GM18907 (cell line): ENCODE measurements at regions not wholly inside any gene's neighbourhood (a gene's known extent, or its start where the extent isn't known, plus 50 kb on each side); places are given as distances from the start of the nearest gene placed in this dataset.
"Not testable (repeated sequence)": the region's sequence is repeated elsewhere in the genome, so short reads cannot be mapped to it uniquely, and the experiment has no call there.

ENCODE experiments used
- ATAC-seq: cut with Tn5 transposase; IDR thresholded peaks from one replicate; pipeline ENCODE4 v1.9.1; 2021; ENCODE audit warnings: mild to moderate bottlenecking, moderate library complexity; ENCODE audit not compliant: unreplicated experiment

DNA sequence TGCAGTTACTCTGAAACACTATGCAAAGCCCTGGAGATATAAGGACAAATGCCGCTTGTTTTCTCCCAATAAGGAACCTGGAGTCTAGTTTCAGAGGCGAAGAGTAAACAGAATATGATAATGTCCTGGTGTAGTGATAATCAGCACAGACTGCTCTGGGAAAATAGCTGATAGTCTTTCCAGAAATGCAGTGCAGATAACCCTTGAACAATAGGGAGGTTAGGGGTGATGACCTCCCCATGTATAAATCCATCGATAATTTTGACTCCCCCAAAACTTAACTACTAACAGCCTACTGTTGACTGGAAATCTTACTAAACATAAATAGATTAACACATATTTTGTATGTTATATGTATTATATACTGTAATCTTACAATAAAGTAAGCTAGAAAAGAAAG is 1280.9 kb upstream of the TENM3 start:
- ATAC-seq = no peak

DNA sequence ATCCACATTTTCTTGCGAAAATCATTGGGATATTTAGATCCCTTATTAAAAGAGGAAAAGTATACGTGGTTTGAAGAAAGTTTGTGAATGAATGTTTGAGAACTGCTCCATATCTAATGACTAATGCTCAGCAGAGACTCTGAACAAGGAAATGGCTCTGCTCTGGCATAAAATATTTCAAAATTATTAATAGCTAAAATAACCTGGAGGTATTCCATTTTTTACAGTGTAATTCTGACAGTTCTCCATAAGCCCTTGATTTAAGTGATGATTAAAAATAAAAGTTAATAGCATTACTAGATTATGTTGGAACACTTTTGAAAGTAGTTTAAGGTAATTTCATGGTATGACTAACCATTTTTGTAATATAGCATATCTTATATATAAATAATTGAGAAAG is 1276.9 kb upstream of the TENM3 start:
- no peak for ATAC-seq

DNA sequence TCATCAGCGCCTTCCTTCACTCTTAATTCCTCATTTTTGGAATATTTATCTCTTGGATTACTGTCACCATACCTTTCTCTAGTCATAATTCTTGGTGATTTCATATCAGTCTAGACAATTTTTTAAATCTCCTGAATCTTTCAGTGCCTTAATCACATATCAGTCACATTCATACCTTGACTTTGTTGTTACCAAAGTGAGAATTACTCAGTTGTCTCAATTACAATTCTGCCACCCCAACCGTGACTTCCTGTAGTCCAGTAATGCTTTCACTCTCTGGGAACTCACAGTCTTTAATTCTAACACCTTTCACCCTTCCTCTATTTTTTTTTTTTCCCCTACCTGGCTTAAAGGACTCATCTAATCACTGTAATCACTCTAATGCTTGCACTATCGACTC is 1275.3 kb upstream of the TENM3 start:
- no peak for ATAC-seq

DNA sequence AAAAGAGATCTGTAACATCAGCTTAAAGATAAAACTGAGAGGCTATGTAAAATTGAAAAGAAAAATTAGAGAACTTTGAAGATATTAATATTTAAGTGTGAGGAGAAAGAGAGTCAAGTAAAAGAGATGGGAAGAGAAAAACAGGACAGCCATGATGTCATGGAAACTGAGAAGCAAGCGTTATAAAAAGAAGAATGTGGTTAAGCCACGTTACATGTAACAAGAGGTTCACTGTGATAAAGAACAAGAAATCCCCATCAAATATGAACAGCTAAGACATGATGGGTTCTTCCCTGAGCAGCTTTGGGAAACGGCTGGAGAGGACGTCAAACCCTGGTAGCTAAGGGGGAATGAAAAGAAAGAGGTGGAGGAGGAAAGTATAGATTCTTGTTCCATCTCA is 1269.3 kb upstream of the TENM3 start:
- no peak for ATAC-seq

DNA sequence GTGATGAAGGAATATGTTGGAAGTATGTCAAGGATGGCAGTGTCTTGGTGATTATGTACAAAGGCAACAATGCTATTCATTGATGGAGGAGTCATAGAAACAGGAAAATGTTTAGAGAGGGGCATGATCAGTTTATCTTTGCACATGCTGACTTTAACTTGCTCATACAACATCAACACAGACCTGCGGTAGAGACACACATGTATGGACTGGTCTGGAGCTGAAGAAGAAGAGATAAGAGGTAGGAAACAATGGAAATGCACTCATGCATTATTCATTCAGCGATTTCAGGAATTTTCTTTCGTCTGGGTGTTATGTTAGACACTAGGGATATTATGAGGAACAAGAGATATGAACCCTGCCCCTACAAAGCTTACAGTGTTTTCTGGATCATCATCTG is 1252.3 kb upstream of the TENM3 start:
- ATAC-seq = no peak

DNA sequence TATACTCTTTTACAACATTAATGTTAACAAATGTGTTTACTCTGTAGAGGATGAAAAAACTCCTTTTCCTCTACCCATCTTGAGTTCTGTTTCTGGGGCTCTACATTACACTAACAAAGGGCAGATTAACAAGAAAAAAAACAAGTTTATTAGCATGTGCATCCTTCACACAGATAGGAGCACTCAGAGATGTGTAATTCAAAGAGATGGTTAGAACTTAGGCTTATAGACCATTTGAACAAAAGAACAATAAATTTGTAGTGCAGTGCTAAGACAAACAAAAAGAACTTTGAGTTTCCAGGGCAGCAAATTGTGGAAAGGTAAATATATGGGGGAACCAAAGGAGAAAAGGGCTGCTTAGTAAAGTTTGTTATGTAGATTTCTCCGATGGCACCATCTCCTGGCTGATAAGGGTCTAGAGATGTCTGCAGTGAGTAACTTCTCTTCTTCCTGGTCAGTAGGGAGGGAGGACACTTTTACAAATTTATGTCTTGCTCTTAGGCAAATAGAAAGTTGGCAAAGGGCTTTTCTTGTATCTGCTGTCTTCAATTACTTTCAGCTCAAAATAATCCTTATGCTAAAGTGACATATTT is 1249.9 kb upstream of the TENM3 start:
- ATAC-seq = no peak

DNA sequence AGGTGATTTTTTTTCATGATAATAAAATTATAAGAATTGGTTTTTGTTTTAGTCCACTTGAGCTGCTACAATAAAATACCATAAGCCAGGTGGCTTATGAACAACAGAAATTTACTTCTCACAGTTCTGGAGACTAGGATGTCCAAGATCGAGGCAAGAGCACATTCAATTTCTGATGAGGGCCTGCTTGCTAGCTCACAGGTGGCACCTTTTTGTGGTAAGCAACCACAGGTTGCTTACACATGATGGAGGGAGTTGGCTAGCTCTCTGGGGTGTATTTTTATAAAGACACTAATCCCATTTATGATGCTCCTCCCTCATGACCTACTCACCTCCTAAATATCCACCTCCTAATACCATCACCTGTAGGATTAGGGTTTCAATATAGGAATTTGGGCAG is 1248.5 kb upstream of the TENM3 start:
- ATAC-seq = no peak

DNA sequence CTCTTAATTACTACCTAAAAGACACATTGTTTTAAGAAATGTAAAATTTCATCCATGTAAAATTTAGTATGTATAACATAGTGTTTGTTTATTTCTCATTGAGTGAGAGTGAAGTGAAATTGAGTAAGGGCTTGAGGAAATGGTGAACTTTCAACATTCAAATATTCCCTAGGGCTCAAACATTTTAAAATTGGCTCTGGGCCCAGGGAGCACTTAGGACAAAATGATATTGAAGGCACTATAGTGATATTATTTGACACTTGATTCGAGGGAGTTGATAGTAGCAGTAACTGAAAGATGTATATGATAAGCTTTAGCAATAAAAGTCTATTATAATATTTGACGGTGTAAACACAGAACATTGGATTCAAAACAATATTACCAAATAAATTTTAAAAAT is 1244.0 kb upstream of the TENM3 start:
- ATAC-seq = no peak

DNA sequence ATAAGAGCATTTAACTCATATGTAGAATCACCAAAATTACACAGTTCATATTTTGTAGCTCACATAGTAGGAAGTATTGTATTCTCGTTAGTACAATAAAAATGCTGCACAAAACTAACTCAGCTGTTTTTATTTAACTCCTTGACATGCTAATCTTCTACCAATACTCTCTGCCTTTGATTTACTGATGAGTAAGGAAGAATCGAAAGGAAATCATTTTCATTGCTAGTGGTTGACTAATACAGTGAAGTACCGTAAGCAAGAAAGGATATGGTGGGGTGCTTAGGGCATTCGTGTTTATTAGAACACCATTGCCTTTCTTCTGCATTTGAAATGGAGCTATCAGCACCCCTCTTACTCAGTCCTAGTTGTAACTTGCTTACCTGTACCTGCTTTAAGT is 1239.1 kb upstream of the TENM3 start:
- ATAC-seq = no peak

DNA sequence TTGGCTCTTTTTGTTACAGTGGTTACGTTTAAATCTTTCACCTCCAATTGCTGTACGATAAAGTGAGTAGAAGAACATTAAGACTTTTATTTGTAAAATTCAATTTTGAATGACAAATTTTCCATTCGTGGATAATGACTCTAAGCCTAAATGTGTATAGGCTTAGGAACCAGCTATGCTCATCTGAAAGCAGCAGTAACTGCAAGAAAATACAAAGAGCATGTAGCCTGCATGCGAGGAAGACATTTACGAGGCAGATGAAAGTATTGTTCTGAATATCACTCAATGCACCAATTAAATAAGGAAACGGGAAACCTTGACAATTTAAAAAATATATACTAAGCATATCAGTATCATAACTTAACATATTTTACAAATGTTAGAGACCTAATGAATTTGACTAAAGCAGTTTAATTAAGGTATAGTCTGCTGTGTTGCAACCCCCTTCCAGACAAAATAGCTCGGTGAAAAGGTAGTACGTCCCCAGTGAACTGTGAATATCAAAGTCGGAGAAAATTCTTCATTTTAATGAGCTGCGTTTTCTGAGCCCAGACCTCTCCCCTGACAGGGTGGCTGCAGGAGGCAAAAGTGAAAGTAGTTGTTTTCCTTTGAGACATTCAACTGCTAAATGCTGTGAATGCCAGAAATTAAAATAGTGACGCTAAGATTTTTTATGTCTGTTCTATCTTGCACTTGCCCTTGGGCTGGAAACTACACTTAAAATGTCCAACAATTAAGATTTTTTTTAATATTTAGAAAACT is 1236.5 kb upstream of the TENM3 start:
- no peak for ATAC-seq

DNA sequence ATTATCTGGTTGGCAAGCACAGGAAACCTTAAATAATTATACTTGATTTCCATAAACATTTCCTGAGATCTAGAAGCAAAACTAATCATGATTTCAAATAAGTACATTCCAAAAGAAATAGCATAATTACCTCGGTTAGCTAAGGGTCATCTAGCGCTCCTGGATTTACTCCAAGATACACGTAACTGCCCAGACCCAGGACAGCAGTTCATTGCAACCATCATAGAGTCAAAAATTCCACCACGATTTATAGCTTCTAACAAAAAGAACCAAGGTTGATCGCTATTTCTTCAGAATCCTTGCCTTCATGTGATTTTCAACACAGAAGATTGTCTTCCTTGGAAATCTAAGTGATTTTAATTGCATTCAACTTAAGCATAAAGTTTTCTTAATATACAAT is 1235.5 kb upstream of the TENM3 start:
- no peak for ATAC-seq

DNA sequence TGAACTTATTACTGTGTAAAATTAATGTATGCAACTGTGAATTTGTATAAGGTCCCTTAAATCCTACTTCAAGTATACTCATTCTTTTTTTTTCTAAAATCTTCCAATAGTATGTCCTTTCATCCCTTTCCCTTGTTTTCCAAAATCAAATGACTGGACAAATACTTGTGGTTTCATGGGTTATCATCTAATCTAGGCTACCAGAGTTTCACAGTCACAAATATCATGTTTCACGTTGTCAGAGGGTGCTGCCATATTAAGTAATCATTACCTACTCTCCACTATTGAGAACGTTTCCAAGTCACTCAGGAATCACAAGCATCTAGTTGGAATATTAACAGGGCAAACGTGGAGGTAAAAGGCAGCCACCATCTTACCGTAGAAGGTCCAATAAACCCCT is 1235.0 kb upstream of the TENM3 start:
- no peak for ATAC-seq

DNA sequence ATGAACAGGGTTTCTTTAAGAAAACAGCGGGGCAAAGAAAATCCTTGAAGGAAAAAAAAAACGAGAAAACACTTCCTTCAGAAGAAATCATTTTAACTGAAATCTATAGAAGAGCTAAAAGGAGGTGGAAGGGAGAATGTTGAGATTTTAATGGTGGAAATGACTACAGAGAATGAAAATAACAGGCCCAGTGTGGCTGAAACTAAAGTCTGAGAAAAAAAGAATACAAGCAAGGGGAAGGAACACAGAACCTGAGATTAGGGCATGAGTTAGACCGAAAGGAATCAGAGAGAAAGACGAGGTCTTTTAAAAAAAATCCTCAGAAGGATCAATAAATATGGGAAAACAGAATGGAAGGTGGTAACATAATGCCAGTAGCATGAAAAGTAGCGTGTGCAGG is 1230.0 kb upstream of the TENM3 start:
- no peak for ATAC-seq

DNA sequence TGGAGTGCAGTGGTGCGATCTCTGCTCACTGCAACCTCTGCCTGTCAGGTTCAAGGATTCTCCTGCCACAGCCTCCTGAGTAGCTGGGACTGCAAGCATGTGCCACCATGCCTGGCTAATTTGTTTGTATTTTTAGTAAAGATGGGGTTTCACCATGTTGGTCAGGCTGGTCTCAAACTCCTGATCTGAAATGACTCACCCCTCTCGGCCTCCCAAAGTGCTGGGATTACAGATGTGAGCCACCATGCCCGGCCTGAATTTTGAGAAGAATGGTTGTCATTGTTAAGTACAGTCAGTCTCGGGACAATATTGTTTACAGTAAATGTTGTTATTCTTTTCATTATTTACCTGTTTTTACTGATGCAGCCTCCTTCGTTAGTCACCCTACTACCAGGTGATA is 1226.2 kb upstream of the TENM3 start:
- ATAC-seq = no peak

DNA sequence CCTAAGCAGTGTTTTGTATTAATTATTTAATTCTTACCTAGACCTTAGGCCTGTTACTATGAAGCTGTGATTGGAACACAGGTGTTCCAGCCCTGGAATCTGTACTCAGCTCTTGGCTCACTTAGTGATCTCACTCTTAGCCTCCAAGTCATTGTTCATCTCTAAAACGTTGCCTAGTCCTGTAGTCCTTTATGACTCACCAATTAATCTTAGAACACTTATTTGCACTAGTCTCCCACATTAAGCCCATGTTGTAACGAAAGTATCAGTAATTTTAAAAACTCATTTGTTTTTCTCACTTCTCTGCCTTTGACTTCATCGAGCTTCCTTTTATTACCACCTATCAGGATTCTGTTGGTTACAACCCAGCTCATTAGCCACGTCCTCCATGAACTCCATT is 1224.7 kb upstream of the TENM3 start:
- ATAC-seq = no peak

DNA sequence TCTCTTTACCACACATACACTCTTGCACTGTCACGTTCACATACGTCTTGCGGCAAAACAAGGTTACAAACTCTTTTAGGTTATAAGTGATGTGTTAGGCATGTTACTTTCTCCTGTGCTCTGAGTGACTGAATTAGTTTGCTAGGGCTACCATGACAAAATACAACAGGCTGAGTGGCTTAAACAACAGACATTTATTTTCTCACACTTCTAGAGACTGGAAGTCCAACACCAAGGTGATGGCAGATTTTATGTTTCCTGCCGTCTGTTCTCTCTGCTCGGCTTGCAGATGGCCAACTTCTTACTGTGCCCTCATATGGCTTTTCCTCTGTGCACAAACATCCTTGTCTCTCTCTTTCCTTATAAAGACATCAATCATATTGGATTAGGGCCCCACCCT is 1224.3 kb upstream of the TENM3 start:
- ATAC-seq = no peak

DNA sequence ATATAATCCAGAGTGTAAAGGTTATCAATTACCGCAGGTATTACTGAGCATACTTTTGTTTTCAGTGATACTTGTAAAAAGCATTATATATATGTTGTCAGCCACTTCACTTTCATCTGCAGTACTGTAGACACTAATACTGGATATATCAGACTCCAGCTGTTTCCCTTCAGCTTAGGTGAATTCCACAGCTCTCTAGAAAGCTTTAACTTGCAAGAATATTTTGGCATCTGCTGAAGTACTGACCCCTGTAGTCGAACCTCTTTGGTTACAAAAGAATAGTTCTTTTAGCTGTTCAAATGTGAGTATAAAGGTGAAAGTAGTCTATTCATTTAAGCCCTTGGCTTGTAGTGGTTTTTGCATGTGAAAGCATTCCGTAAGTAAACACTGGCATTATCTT is 1222.7 kb upstream of the TENM3 start:
- no peak for ATAC-seq

DNA sequence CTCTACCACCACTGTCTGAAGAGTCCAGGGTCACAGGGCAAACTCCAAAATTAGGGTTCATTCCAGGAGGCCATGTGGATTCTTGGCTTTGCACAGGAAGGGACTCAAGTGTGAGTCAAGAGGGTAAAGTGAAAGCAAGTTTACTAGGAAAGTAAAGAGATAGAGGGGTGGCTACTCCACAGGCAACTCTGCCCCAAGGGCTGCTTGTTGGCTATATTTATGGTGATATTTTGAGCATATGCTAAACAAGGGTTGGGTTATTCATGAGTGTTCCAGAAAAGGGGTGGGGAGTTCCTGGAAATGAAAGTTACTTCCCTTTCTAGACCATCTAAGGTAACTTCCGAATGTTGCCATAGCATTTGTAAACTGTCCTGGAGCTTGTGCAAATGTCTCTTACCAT is 1222.0 kb upstream of the TENM3 start:
- ATAC-seq = no peak

DNA sequence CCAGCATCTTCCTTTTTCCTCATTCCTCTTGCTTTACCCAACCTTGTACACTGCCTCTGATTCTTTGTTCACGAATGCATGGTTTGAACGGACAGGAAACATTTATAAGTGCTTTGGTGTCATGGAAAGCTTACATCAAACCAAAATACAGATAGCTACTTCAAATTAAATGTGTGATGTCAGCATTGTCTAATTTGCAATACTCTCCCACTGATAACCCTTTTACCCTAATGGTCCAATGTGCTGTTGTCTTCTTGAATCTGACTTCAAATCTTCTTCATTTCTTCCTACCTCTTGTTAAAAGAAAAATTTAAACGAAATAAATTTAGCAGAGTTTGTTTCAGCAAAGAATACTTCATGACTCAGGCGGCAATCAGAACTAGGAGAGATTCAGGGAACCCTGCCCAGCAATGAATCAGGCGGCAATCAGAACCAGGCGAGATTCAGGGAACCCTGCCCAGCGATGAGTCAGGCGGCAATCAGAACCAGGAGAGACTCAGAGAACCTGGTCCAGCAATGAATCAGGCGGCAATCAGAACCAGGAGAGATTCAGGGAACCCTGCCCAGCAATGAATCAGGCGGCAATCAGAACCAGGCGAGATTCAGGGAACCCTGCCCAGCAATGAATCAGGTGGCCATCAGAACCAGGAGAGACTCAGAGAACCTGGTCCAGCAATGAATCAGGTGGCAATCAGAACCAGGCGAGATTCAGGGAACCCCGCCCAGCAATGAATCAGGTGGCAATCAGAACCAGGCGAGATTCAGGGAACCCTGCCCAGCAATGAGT is 1212.9 kb upstream of the TENM3 start:
- not testable (repeated sequence) for ATAC-seq

DNA sequence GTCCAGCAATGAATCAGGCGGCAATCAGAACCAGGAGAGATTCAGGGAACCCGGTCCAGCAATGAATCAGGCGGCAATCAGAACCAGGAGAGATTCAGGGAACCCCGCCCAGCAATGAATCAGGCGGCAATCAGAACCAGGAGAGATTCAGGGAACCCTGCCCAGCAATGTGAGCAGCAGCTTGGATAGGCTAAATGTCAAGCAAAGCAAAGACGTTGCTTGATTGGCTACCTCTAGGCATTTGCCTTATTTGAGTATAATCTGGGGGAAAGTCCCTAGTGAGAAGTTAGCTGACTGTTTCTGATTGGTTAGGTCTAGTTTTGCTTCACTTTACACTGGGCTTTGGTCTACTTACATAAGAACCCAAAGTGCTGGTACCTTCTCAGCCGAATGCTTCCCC is 1212.2 kb upstream of the TENM3 start:
- no peak for ATAC-seq

DNA sequence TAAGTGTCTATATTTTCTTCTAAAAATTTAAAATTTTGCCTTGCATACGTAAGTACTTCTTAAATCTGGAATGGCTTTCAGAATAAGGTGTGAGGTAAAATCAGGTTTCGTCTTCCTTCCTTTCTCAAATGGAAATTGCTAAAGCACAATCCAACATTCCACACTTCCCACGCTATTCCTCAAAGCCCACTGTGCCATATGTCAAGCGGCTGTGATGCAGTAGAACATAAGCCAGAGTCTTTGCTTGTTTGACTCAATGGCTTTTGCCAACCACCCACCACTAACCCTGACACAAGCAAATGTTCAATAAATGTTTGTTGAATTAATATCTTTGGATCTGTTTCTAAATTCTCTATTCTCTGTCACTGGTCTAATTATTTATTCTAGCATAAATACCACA is 1199.7 kb upstream of the TENM3 start:
- ATAC-seq = no peak

DNA sequence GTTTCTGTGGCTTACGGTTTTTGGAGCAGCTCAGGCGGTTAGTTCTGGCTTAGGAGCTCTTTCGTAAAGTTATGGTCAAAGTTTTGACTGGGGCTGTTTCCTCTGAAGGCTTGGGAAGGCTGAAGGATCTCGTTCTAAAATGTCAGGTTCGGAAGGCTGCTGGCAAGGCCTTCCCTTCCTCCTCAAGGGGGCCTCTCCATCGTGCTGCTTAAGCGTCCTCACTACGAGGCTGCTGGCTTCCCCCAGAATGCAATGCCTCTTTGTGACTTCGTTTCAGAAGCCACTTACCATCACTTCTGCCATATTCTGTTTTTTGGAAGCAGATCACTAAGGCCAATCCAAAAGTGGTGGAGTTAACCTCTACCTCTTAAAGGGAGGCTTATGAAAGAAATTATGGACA is 1196.4 kb upstream of the TENM3 start:
- ATAC-seq = no peak
